SJCRH30 (cell line): ENCODE measurements at regions not wholly inside any gene's neighbourhood (a gene's known extent, or its start where the extent isn't known, plus 50 kb on each side); places are given as distances from the start of the nearest gene placed in this dataset.

Source experiments
- DNase-seq, 2 experiments: peaks; one replicate each; pipeline ENCODE4 v3.0.0-alpha.2; 2015 to 2020
- H3K27ac ChIP-seq: fragments of 250-450 bp; sonication (Bioruptor Pico); 2 replicates; pipeline ENCODE4 v1.5.1; 2020; ENCODE audit warnings: mild to moderate bottlenecking, moderate library complexity
- H3K27me3 ChIP-seq: fragments of 250-450 bp; sonication (Bioruptor Pico); 2 replicates; pipeline ENCODE4 v1.5.1; 2020; ENCODE audit warnings: mild to moderate bottlenecking, moderate library complexity
- H3K36me3 ChIP-seq: fragments of 250-450 bp; sonication (Bioruptor Pico); 2 replicates; pipeline ENCODE4 v1.5.1; 2020; ENCODE audit warnings: mild to moderate bottlenecking, moderate library complexity
- H3K4me1 ChIP-seq: fragments of 250-450 bp; sonication (Bioruptor Pico); 2 replicates; pipeline ENCODE4 v1.5.1; 2020; ENCODE audit warnings: mild to moderate bottlenecking, moderate library complexity
- H3K4me3 ChIP-seq: fragments of 250-450 bp; sonication (Bioruptor Pico); 2 replicates; pipeline ENCODE4 v1.5.1; 2020; ENCODE audit warnings: mild to moderate bottlenecking, moderate library complexity
- H3K9me3 ChIP-seq: fragments of 250-450 bp; sonication (Bioruptor Pico); replicated peaks from 2 replicates; pipeline ENCODE4 v1.5.1; 2020; ENCODE audit warnings: mild to moderate bottlenecking, moderate library complexity

- H3K4me3 ChIP-seq, result no peak overlapping the region
- no peaks in the 10 kb centered on the region for H3K36me3 ChIP-seq
- no peak overlapping the region for H3K27ac ChIP-seq
- DNase-seq, result no peak
- peaks cover 8% of the 10 kb centered on the region; the same call in 1 of the 2 replicates for H3K9me3 ChIP-seq
- 0 out of 2 replicates have a peak, but pooled peaks cover 2% of the 10 kb centered on the region for H3K27me3 ChIP-seq
- H3K4me1 ChIP-seq, result no peaks in the 10 kb centered on the region
Measured at GRCh38 chr5:174665347-174665746, 59.0 kb upstream of the MSX2 start.

DNA sequence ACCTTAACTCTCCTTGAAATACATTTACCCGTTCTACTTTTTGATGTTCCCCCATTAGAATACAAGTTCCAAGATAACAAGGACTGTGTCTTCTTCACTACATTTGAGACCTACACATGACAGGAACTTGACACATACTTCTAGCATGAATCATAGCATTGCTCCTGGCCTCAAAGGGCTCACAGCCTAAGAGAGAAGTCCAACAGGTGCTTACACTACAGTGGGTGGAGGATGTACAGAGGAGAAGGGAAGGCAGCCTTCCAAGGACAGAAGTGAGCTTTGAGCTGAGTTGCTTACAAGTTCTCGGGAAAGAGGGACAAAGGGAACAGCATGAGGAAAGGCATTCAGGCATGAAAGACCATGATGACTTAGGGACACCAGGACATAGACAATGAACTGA is 56.9 kb upstream of the MSX2 start:
- Histone ChIP-seq H3K27me3 (0 out of 2 replicates have a peak, but pooled peaks cover 4% of the 10 kb centered on the region), H3K4me3 (no peak overlapping the region), H3K36me3 (no peaks in the 10 kb centered on the region), H3K4me1 (no peaks in the 10 kb centered on the region), H3K27ac (no peak overlapping the region), H3K9me3 (peaks cover 8% of the 10 kb centered on the region; the same call in 1 of the 2 replicates)
- DNase-seq, result no peak

GRCh38 chr5:174668349-174668748 is 56.0 kb upstream of the MSX2 start:
- DNase-seq, result no peak
- H3K9me3 ChIP-seq, result peaks cover 8% of the 10 kb centered on the region; the same call in 1 of the 2 replicates
- H3K4me1 ChIP-seq, result no peaks in the 10 kb centered on the region
- no peak overlapping the region for H3K4me3 ChIP-seq
- H3K36me3 ChIP-seq, result no peaks in the 10 kb centered on the region
- H3K27ac ChIP-seq, result no peak overlapping the region
- H3K27me3 ChIP-seq, result 0 out of 2 replicates have a peak, but pooled peaks cover 4% of the 10 kb centered on the region
